HG02678 (cell line): ENCODE measurements at regions not wholly inside any gene's neighbourhood (a gene's known extent, or its start where the extent isn't known, plus 50 kb on each side); places are given as distances from the start of the nearest gene placed in this dataset.

Experiments
- ATAC-seq: cut with Tn5 transposase; IDR thresholded peaks from one replicate; pipeline ENCODE4 v1.9.1; 2021; ENCODE audit warnings: mild to moderate bottlenecking, moderate library complexity; ENCODE audit not compliant: unreplicated experiment

DNA sequence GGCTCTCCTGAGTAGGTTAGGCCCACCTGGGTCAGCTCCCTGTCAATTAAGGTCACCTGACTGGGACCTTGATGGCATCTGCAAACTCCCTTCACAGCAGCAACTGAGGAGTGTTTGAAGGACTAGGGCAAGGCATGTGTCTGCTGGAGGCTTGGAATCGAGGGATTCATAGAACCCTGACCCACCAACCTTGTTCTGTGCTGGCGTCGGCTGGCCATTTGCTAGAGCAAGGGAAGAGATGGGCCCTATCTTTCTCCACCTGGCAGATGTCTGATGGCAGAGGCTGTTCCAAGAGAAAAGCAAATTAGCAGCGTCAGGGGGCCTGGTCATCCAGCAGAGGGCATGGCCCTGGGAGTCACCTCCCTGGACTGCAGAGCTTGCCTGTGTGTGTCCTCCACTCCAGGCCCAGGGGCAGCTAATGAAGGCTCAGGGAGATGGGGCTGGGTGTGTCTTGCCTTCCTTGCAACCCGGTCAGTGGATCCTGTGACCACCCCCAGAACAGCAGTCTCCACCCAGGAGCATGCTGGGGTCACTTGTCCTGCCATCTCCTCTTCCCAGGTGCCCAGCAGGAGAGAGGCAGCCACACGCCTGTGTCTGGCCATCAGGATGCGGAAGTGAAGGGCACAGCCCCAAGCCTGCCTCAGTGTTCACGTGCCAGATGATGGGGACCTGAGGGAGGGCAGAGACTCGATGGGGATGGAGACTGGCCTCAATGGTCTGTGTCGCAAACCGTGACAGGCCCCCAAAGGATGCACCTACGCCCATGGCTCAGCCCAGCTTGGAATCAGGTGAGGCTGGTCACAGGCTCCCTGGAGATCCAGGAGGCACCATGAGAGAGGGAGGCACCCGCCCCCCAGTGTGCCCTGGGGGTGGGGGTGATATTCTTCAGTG lies 53.9 kb downstream of the BARX1 start:
- ATAC-seq, result no peak

DNA sequence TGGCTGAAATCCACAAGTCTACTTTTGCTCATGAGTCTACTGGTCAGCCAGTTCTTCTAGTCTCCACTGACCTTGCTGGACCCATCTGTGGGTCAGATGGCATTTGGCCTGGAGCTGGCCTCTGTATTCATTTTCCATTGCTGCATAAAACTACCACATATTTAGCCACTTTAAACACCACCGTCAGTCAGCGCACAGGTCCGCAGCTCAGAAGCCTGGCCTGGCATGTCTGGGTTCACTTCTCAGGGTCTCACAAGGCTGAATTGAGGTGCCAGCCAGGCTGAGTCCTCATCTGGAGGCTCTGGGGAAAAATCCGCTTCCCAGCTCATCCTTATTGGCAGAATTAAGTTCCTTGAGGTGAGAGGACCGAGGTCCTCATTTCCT lies 54.7 kb downstream of the BARX1 start:
- no peak for ATAC-seq

DNA sequence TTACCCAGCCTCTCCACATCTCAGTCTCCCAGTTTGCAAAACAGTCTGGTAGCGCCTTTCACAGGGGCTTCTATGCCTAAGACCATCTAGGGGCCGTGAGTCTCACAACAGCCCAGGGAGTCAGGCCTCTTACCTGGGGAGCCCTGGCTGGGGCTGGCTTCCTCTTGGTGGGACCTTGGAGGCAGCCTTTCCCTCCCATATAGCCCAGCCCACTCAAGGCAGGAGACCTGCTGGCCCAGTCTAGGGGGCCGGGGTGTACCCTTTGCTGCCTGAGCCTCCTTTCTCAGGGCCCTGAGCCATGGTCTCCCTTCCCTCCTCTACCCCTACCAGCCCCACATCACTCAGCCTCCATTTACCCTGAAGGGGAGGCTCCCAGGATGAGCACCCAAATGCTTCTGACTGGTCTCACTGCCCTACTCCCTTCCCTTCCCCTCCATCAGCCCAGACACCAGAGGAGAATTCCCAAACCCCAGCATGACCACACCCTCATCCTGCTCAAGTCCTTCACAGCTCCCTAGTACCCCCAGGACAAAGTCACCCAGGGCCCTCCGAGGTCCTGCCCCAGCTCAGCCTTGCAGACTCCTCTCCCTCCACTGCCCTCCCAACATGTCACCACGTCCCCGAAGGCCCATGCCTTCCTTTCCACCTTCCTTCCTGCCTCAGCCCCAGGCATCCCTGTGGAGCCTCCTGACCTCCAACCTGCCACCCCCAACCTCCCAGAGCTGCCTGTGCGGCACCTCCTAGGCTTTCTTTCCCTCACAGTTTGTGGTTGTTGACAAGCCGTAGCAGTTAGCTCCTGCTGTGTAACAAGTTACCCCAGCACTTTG lies 55.3 kb downstream of the BARX1 start:
- ATAC-seq, result no peak

DNA sequence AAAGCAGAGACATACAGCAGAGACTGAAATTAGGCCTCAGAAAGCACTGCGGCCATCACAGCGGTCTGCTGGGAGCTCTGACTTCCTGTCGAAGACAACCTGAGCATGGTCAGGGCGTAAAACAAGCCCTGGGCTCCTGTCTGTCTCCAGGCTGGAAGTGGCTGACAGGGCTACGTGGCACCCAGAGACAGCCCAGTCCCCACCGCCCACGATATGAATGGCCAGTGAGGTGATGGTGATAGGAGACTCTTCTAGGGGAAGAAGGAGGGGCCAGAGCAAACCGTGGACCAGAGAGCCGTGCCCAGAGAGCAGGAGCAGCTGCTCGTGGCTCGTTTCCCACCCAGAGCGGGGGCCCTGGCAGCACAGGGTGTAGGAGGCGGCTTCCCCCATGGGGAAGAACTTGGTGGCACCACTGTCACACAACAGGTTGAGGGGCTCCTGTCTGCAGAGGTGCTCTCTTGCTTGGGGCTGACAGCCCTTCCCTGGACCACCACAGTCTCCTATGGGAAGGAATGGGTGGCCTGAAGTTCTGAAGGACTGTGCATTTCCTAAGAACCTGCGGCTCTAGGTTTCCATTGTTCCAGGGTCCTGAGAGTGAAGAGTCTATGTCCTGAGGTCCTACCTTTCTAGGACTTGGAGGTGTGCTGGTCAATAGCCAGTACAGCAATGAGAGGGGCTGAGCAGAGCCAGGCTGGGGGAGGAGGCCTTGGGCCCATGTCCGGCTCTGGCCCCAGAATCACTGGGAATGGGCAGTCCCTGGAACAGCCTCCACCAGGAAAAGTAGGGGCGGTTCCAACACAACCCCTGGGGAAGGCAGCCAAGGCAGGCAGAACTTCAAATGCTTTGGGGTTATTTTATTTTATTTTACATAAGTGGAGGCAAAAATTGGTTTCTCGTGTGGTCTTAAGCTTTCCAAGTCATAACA lies 56.4 kb downstream of the BARX1 start:
- no peak for ATAC-seq

DNA sequence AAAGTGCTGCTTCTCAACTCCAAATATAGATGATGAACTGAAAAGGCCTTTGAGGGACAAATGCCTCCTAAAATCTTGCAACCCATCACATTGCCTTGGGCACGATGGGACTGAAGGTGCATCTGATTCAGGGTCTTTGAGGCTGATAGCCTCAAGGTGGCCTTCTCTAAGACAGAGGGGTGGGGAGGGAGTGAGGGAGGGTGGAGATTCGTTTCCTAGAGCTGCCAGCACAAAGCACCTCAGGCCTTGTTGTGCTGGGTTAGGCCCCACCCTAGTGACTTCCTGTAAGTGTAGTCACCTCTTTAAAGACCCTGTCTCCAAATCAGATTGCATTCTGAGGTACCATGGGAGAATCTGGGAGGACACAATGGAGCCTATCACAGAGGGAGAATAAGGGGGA lies 57.1 kb downstream of the BARX1 start:
- ATAC-seq, result no peak

DNA sequence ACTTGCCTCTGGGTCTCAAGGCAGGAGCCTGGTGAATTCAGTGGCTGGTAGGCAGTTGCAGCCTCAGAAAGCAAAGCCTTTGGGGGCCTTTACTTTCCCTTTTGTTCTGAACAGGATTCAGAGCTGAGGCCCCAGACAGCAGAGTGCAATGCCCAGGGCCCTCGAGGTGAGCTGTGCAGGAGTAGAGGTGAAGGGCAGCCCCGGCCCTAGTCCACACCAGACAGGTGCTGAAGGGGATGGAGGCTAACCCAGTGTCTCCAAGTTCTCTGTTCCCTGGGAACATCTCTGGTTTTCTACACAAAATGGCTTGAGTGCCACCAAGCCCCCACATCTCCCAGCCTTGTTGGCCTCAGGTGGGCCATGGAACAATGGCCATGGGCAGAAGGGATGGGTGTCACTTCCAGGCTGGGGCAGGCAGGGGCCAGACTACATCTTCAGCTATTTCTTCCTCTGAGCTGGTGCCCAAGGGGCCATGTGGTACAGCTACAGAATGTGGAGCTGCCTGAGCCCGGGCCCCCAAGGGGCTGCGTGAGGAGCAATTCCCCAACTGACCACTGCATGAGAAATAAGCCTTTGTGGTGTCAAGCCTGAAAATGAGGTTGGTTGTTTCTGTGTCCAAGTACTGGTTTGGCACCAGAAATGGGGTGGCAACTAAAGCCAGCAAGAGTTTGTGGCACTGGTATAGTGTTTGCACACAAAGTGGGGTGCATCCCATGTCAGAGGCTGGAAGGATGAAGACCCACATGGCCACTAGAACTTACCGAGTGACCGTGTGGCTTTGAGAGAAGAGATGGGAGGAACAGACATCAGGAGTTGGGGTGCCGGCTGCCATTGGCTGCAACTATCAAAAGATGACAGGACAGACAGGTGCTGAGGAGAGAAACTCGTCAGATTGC lies 57.8 kb downstream of the BARX1 start:
- ATAC-seq, result no peak

DNA sequence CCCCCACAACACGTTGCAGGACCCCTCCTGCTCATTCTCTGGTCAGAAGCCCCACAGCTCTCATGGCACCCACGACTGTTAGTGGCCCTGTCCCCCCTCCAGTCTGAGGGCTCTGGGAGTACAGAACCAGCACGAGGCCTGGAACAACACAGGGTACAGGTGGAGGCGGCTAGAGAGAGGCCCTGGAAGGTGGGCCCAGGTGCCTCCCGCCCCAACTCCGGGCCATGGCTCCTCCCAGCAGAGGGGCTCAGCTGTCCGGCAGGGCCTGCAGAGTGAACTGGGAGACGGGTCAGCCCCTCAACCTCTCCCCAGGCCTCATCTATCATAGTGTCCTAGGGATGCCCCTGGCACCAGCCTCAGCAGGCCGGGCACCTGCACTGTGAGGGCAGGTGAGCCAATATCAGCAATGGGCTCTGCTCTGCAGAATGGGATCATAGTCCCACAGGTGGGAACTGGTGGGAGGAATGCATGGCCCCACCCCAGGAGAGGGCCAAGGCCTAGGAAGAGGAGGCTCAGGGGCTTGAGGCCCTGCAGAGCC lies 58.6 kb downstream of the BARX1 start:
- no peak for ATAC-seq

DNA sequence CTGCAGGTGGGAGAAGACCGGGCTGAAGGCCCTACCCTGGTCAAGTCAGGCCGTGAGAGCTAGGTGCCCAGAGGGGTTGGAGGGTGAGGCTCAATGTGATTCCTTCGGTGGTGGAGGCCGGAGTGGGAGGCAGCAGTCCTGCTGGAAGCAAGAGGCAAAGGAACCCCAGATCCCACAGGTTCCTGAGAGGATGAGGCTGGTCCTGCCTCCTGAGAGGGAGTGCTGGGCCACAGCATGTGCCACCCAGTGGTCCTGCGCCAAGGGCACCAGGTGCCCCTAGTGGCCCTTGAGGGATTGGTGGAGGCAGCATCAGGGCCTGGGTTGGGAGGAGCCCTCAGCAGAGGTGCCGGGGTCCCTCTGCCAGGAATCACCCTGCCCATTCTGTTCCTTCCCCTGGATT lies 59.1 kb downstream of the BARX1 start:
- no peak for ATAC-seq

DNA sequence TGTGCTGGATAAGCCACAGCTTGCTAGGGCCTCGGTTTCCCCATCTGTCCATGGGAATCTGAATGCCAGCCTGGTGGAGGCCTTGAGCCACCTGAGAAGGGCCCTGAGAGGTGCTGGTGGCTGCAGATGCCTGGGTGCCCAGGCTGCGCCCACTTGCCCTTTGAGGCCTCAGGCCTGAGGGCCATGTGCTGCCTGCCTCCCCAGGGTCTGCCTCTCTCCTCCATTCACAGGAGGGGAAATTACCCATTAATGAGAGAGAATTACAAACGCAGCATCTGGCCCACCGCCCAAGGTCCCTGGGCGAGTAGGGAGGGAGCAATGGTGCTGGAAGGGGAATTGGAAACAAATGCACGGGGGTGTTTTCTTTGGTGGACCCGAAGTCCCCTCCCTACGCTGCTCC lies 59.6 kb downstream of the BARX1 start:
- no peak for ATAC-seq

DNA sequence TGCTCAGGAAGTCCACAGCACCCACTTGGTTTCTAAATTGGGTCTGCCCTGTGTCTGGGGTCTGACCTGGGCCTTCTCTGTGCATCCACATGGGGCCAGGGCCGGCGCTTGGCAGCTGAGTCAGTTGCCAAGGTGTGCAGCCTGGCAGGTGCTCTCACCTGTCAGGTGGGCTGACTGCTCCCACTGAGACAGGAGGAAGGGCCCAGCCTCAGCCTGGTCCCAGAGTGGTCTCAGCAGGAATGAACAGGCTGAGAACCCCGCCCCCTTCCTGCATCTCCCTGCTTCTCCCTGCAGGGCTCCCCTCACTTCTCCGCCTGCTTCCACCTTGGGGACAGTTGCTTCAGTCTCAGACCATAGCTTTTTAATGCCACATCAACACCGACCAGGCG lies 60.5 kb downstream of the BARX1 start:
- no peak for ATAC-seq

DNA sequence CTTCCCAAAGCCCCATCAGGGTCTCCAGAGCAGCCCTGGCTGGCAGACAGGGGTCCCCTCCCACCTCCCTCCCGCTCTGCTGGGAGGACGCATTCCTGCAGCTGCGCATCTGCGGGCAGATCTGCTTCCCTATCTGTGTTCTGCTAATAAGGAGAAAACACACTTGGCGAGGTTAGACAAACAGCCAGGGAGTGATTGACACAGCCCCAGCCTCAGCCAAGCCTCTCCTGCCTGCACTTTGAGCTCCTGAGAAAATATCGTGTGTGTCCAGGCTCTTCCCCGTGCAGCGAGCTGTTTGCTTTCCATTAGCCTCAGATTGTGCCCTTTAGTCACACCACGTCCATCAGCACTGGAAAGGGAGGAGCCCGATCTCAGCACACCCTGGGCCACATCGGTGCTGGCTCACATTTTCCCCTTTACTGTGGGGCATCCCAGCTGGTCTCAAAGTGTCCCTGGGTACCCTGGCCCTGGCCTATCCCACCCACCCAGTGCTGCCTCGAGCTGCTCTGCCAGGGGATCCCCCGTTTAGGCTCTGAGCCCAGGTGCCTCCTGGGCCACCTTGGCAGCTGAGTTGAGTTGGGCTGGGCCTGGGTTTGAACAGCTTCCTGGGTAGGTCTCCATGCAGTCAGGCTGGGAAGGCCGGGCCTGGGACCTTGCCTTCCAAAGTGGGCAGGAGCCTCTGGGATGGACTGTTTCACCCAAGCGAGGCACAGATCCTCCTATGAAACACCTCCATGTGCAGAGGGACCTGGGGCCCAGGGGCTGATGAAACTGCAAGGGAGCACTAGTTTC lies 61.1 kb downstream of the BARX1 start:
- no peak for ATAC-seq

DNA sequence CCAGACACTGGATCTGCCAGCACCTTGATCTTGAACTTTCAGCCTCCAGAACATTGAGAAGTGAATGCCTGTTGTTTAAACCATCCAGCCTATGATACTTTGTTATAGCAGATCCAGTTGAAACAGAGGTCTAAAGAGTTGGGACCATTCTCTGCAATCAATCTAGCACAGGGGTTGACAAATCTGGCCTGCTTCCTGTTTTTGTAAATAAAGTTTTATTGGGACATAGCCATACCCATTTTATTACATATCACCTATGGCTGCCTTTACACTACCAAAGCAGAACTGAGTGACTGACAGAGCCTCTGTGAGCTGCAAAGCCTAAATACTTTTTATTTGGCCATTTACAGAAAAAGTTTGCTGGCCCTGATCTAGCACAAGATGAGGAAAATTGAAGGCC lies 62.0 kb downstream of the BARX1 start:
- ATAC-seq, result no peak

DNA sequence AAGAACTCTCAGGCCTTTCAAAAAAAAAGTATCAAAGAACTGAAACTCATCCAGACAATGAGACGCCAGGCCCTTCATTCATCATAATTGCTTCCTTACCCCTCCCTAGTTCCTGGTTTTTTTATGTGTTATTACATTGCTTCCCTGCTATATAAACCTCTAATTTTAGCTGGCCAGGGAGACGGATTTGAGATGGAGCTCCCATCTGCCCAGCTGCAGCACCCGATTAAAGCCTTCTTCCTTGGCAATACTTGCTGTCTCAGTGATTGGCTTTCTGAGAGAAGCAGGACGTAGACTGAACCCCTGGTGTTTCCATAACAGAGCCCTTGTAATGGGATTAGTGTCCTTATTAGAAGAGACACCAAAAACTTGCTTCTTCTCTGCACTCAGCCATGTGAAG lies 62.4 kb downstream of the BARX1 start:
- no peak for ATAC-seq

DNA sequence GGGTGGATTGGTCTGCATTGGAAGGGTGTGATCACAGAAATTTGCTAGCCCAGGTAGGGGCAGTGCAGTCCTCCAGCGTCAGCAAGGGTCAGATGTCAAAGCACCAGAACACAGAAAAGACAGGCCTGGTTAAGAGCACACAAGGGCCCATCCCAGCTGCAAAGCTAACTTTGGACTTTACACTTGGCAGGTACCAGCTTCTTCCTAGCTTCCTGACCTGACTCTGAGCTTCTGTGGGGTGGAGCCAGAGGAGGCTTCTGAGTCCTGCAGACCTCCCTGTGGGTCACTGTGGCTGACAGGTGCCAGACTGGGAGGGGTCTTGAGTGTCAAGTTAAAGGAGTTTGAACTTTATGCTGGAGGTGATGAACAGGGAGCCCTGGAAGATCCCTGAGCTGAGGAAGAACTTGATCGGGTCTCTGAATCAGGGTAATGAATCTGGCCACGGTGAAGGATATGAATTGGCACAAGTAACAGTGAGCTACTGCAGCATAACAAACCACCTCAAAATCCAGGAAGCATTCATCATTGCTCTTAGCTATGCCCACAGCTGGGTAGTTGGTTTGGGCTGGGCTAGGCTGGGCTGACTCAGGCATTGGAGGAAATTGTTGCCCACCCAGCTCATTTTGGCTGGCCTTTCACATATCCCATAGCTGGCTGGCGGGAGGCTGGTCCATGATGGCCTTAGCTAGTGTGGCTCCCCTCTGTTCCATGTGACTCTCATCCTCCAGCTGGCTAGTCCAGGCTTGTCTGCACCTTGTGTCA lies 63.4 kb downstream of the BARX1 start:
- ATAC-seq, result no peak

DNA sequence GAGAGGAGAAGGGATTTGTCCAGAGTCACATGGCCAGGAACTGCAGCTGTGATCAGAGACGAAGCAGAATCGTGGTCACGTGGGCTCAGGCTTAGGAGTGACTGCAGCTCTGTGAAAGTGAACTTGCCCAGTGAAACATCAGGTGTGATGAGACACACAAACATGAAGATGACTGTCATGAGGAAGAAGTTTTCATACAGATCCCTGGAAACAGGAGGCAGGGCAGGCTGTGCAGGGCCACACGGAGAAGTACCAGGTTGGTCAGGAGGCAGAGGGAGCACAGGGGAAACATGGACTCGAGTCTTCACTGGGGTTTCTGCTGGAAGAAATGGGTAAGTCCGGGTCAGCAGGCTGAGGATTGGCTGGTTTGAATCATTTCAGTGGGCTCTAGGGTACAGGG lies 64.1 kb downstream of the BARX1 start:
- no peak for ATAC-seq

DNA sequence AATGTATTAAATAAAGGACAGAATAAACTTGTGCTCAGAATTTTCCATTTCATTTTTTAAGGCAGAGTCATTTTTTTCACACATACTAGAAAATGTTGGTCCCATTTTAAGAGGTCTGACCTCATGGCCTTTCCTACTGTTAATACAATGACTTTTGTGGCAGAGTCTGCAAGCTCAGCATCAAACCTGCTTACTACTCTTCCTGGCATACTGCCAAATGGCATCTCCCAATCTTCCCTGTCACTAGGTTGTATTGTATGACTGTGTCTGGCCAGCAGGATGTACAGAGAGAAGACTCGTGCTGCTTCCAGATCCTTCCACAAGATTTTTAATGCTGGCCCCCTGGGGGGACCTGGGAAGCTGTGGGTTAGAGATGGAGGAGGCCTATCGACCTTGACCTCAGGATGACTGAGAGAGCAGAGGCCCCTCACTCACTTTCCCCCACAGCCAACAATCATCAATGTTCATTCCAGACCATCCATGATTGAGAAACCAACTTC lies 64.7 kb downstream of the BARX1 start:
- ATAC-seq, result no peak

DNA sequence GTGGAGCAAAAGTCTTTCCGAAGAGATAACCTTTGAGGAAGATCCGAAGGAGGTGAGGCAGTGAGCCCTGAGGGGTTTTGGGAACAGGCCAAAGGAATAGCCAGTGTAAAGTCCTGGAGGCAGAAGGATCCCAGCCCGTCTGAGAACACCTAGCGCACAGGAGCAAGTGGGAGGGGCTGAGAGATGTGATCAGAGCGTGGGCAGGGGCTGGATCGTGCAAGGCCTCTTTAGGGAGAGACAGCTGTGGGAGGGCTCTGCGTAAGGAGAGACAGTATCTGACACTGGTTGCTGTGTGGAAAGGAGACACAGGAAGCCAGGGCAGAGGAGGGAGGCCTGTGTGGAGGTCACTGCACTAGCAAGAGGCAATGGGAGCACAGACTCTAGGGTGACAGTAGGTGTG lies 68.2 kb downstream of the BARX1 start:
- no peak for ATAC-seq

DNA sequence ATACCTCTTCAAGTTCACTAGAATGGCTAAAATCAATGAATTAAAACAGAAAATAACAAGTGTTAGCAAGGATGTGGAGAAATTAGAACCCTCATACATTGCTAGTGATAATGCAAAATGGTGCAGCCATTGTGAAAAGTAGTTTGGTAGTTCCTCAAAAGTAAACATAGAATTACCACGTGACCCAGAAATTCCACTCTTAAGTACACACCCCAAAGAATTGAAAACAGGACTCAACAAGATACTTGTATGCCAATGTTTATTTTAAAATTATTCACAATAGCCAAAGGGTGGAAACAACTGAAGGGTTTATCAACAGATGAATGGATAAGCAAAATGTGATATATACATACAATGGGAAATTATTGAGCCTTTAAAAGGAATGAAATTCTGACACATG lies 70.3 kb downstream of the BARX1 start:
- no peak for ATAC-seq
